NB4 (cell line): ENCODE measurements at regions not wholly inside any gene's neighbourhood (a gene's known extent, or its start where the extent isn't known, plus 50 kb on each side); places are given as distances from the start of the nearest gene placed in this dataset.

Source experiments
- CTCF ChIP-seq: IDR thresholded peaks from one replicate; pipeline ENCODE4 v1.5.1; 2012; ENCODE audit warnings: low read depth, low read length
- POLR2A ChIP-seq: IDR thresholded peaks from 2 replicates; pipeline ENCODE4 v1.6.1; 2011; ENCODE audit warnings: mild to moderate bottlenecking; ENCODE audit not compliant: insufficient read length; ENCODE audit errors: extremely low read depth

GRCh38 chrX:1894026-1894294 is 279.1 kb downstream of the ASMT start:
- TF ChIP-seq POLR2A: no peak
- no peak for TF ChIP-seq CTCF
